Prostate gland (tissue), 2 donors: ENCODE measurements at regions not wholly inside any gene's neighbourhood (a gene's known extent, or its start where the extent isn't known, plus 50 kb on each side); places are given as distances from the start of the nearest gene placed in this dataset.

Source experiments
- DNase-seq: peaks from one replicate; pipeline ENCODE4 v3.0.0-alpha.2; 2019; ENCODE audit warnings: low spot score
- H3K27ac ChIP-seq, 2 donors: fragments of 200-600 bp; sonication (generic); 2 replicates each; pipeline ENCODE4 v1.5.1; 2017 to 2019
- H3K27me3 ChIP-seq: fragments of 200-600 bp; sonication (generic); replicated peaks from 2 replicates; pipeline ENCODE4 v1.5.1; 2019; ENCODE audit not compliant: insufficient read depth
- H3K36me3 ChIP-seq, 2 donors: fragments of 200-600 bp; sonication (generic); 1 replicate in 1 of 2; 2 replicates in 1 of 2; pipeline versions ENCODE4 v1.5.1 to v1.8.1; 2017 to 2019
- H3K4me1 ChIP-seq: fragments of 200-600 bp; sonication (generic); replicated peaks from 2 replicates; pipeline ENCODE4 v1.5.1; 2019
- H3K4me3 ChIP-seq, 2 donors: fragments of 200-600 bp; sonication (generic); 2 replicates each; pipeline ENCODE4 v1.5.1; 2017 to 2019
- H3K9me3 ChIP-seq: fragments of 200-600 bp; sonication (generic); 2 replicates; pipeline ENCODE4 v1.5.1; 2017
- CTCF ChIP-seq, 4 experiments: fragments of 200-600 bp in 2 of 4; fragments of 450-650 bp in 2 of 4; sonication (generic) in 2 of 4; IDR thresholded peaks; 1 replicate in 3 of 4; 2 replicates in 1 of 4; pipeline ENCODE4 v1.5.1; 2016 to 2019; ENCODE audit warnings: antibody characterized with exemption in 4 of 4, mild to moderate bottlenecking in 2 of 4, moderate library complexity in 2 of 4
- POLR2A ChIP-seq: fragments of 450-650 bp; IDR thresholded peaks from one replicate; pipeline ENCODE4 v1.6.1; 2016; ENCODE audit warnings: antibody characterized with exemption, mild to moderate bottlenecking
- POLR2AphosphoS5 ChIP-seq: sonication (generic); formaldehyde crosslinking; IDR thresholded peaks from one replicate; pipeline ENCODE4 v1.6.1; 2017; ENCODE audit warnings: antibody characterized with exemption
- WGBS: methylation state at CpG from one replicate; pipeline ENCODE4 v1.1.5; 2018; 5-methylcytosine and 5-hydroxymethylcytosine counted together
- intact Hi-C: fragments of 100-400 bp; cut with DNase I; formaldehyde crosslinking; loops from one replicate; pipeline ENCODE4 v1.14.2; 2022

- Histone ChIP-seq H3K4me3 (no peak overlapping the region), H3K4me1 (no peaks in the 10 kb centered on the region), H3K36me3 (no peaks in the 10 kb centered on the region), H3K27me3 (no peaks in the 10 kb centered on the region), H3K27ac (no peak overlapping the region), H3K9me3 (no peaks in the 10 kb centered on the region)
- no peak for DNase-seq
- 91% methylated on average over 2 of the region's 2 CpGs for WGBS
- TF ChIP-seq POLR2A = no peak
- TF ChIP-seq CTCF (IDR thresholded peaks at IDR 0.05) = no peak
- no peak for TF ChIP-seq POLR2AphosphoS5
- intact Hi-C loops = no loop called here
These were observed 173.2 kb upstream of the XYLT1 start for GRCh38 chr16:17643935-17644334.

GRCh38 chr16:17641990-17642389 is 171.2 kb upstream of the XYLT1 start:
- intact Hi-C loops = no loop called here

GRCh38 chr16:17638134-17638533 is 167.4 kb upstream of the XYLT1 start:
- H3K27ac ChIP-seq = no peak overlapping the region
- H3K4me1 ChIP-seq = no peaks in the 10 kb centered on the region
- intact Hi-C loops = no loop called here
- no peak overlapping the region for H3K4me3 ChIP-seq
- DNase-seq = no peak
- no peaks in the 10 kb centered on the region for H3K36me3 ChIP-seq
- no peaks in the 10 kb centered on the region for H3K9me3 ChIP-seq
- no peak for TF ChIP-seq POLR2A
- no peak for TF ChIP-seq CTCF (IDR thresholded peaks at IDR 0.05)
- TF ChIP-seq POLR2AphosphoS5 = no peak
- no peaks in the 10 kb centered on the region for H3K27me3 ChIP-seq
- WGBS = 60% methylated on average over 8 of the region's 8 CpGs

More at GRCh38 chr16:17641990-17642389, 171.2 kb upstream of the XYLT1 start:
- Histone ChIP-seq H3K27ac (no peak overlapping the region), H3K27me3 (no peaks in the 10 kb centered on the region), H3K4me3 (no peak overlapping the region), H3K4me1 (no peaks in the 10 kb centered on the region), H3K9me3 (no peaks in the 10 kb centered on the region), H3K36me3 (no peaks in the 10 kb centered on the region)
- WGBS = 85% methylated on average over 2 of the region's 2 CpGs
- no peak for DNase-seq
- no peak for TF ChIP-seq POLR2AphosphoS5
- no peak for TF ChIP-seq CTCF (IDR thresholded peaks at IDR 0.05)
- no peak for TF ChIP-seq POLR2A

GRCh38 chr16:17635183-17635582 is 164.4 kb upstream of the XYLT1 start:
- no peak for DNase-seq
- TF ChIP-seq POLR2AphosphoS5 (no peak), CTCF (IDR thresholded peaks at IDR 0.05) (no peak), POLR2A (no peak)
- no peak overlapping the region for H3K4me3 ChIP-seq
- H3K4me1 ChIP-seq = no peaks in the 10 kb centered on the region
- H3K27me3 ChIP-seq = no peaks in the 10 kb centered on the region
- no peaks in the 10 kb centered on the region for H3K9me3 ChIP-seq
- no peaks in the 10 kb centered on the region for H3K36me3 ChIP-seq
- WGBS = 96% methylated on average over 6 of the region's 6 CpGs
- no peak overlapping the region for H3K27ac ChIP-seq
- intact Hi-C loops = no loop called here

GRCh38 chr16:17633181-17633951 is 162.6 kb upstream of the XYLT1 start:
- peak overlapping the region in 1 of 2 donors; percentile 23 for H3K27ac ChIP-seq
- no peaks in the 10 kb centered on the region for H3K27me3 ChIP-seq
- intact Hi-C loops = no loop called here
- 23% methylated on average over 8 of the region's 8 CpGs for WGBS
- DNase-seq = peak; percentile 75
- TF ChIP-seq POLR2AphosphoS5 (peak; percentile 82), POLR2A (no peak), CTCF (IDR thresholded peaks at IDR 0.05) (no peak)
- no peak overlapping the region for H3K4me3 ChIP-seq
- no peaks in the 10 kb centered on the region for H3K4me1 ChIP-seq
- H3K9me3 ChIP-seq = no peaks in the 10 kb centered on the region
- H3K36me3 ChIP-seq = no peaks in the 10 kb centered on the region
